ENCODE measurements at regions not wholly inside any gene's neighbourhood (a gene's known extent, or its start where the extent isn't known, plus 50 kb on each side); places are given as distances from the start of the nearest gene placed in this dataset.
"Not testable (repeated sequence)": the region's sequence is repeated elsewhere in the genome, so short reads cannot be mapped to it uniquely, and the experiment has no call there.

GRCh38 chr20:51305316-51306052 is 237.0 kb downstream of the NFATC2 start:
- no peak for DNase-seq (ENCODE audit: low spot score)

- no peak for DNase-seq (ENCODE audit: low spot score)
Measured at GRCh38 chr20:51303731-51304670, 238.5 kb downstream of the NFATC2 start.

GRCh38 chr20:51301026-51301425 is 241.5 kb downstream of the NFATC2 start:
- no peak for DNase-seq (ENCODE audit: low spot score)

DNA sequence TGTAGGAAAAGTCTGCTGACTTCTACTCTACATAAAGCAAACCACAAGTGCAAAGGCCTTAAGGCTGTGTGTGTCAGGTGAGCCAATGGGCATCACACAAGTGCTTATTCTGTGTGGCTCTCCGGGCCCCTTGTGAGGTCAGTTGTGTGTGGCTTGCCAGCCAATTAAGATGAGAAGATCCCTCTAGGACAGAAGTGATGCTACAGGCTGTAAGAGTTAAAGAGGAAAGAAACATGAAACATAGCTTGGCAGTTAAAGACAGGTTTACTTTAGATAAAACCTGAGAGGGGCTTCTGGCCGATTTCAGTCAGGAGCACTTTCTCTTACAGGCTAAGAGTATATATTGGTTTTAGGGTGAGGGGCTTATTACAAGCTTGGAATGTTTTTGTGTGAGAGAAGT is 242.4 kb downstream of the NFATC2 start:
- DNase-seq (ENCODE audit: low spot score) = no peak

GRCh38 chr20:51299413-51299812 is 243.1 kb downstream of the NFATC2 start:
- DNase-seq (ENCODE audit: low spot score) = no peak

- no peak for DNase-seq (ENCODE audit: low spot score)
Measured at GRCh38 chr20:51298141-51298749, 244.3 kb downstream of the NFATC2 start.

GRCh38 chr20:51287628-51288413 is 254.7 kb downstream of the NFATC2 start:
- DNase-seq (ENCODE audit: low spot score) = no peak

DNA sequence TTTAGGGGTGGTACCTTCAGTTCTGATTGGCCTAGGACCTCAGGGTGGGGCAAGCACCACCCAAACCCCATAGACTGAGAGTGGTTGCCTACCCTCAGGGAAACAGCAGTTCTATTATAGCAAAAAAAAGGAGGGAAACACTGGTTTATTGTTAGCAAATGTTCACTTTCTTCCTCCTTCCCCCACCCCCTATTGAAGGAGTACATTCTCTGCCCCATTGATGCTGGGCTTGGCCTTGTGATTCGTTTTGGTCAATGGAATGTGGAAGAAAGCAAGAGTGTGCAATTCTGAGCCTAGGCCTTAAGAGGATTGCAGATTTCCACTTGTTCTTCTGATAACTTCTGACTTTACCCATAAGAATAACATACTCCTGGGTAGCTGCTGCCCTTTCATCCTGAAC is 255.8 kb downstream of the NFATC2 start:
- no peak for DNase-seq (ENCODE audit: low spot score)

- no peak for DNase-seq (ENCODE audit: low spot score)
Measured at GRCh38 chr20:51285684-51286083, 256.8 kb downstream of the NFATC2 start.

GRCh38 chr20:51284871-51285270 is 257.6 kb downstream of the NFATC2 start:
- no peak for DNase-seq (ENCODE audit: low spot score)

- DNase-seq (ENCODE audit: low spot score) = no peak
Measured at GRCh38 chr20:51284176-51284575, 258.3 kb downstream of the NFATC2 start.

DNA sequence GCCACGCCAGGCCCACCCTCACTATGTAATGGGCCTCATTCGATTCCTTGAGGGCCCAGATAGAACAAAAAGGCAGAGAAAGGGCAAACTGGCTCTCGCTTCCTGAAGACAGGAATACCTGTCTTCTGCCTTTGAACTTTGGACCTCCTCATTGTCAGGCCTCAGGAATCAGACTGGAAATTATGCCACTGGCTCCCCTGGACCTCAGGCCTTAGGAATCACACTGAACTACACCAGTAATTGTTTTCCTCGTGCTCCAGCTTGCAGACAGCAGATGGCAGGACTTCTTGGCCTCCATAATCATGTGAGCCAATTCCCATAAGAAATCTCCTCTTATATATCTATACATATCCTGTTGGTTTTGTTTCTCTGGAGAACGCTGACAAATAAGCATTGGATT is 258.6 kb upstream of the KCNG1 start:
- DNase-seq (ENCODE audit: low spot score) = no peak

- no peak for DNase-seq (ENCODE audit: low spot score)
Measured at GRCh38 chr20:51280047-51280446, 257.1 kb upstream of the KCNG1 start.

GRCh38 chr20:51277961-51278360 is 255.1 kb upstream of the KCNG1 start:
- DNase-seq (ENCODE audit: low spot score) = no peak

DNA sequence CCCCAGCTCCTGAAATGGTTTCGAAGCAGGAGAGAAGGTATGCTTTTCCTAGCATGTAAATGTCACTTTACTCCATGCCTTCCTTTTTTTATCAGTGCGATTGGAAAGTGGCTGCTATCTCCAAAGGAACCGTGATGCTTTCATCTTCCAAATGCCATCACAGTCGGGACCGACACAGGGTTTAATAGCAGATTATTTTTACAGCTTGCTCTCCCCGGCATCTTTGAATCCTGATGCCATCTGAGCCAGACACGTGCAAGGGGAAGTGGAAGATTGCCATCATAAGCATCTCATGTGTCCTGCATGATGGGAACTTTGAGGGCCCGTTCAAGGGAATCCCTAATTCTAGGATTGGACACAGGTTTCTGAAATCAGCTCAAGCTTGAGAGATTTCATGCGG is 253.4 kb upstream of the KCNG1 start:
- DNase-seq (ENCODE audit: low spot score) = no peak

DNA sequence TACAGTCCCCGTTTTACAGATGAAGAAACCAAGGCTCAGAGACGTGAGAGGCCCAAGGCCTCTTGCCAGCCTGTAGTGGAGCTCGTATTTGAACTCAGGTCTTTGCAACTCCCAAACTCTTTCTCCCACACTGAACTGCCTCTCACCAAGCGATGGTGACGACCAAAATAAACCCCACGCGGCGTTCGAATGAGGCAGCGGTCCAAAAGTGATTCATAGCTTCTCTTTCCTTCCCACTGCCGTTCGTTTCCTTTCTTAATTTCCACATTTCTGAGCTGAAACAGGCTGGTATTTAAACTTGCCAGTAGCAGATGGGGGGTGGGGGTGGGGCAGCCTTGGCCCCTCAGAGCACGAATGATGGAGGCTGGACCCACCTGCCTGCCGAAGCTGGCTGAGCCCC is 252.9 kb upstream of the KCNG1 start:
- no peak for DNase-seq (ENCODE audit: low spot score)

GRCh38 chr20:51275181-51275580 is 252.3 kb upstream of the KCNG1 start:
- no peak for DNase-seq (ENCODE audit: low spot score)

- no peak for DNase-seq (ENCODE audit: low spot score)
Measured at GRCh38 chr20:51272401-51272800, 249.5 kb upstream of the KCNG1 start.

- DNase-seq (ENCODE audit: low spot score) = no peak
Measured at GRCh38 chr20:51271931-51272330, 249.0 kb upstream of the KCNG1 start.

DNA sequence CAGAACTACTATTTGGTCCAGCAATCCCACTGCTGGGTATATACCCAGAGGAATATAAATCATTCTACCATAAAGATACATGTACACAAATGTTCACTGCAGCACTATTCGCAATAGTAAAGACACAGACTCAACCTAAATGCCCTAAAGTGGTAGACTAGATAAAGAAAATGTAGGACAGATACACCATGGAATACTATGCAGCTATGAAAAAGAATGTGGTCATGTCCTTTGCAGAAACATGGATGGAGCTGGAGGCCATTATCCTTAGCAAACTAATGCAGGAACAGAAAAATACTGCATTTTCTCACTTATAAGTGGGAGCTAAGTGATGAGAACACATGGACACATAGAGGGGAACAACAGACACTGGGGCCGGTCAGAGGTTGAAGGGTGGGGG is 248.4 kb upstream of the KCNG1 start:
- not testable (repeated sequence) for DNase-seq (ENCODE audit: low spot score)

- DNase-seq (ENCODE audit: low spot score) = no peak
Measured at GRCh38 chr20:51269671-51270070, 246.8 kb upstream of the KCNG1 start.

DNA sequence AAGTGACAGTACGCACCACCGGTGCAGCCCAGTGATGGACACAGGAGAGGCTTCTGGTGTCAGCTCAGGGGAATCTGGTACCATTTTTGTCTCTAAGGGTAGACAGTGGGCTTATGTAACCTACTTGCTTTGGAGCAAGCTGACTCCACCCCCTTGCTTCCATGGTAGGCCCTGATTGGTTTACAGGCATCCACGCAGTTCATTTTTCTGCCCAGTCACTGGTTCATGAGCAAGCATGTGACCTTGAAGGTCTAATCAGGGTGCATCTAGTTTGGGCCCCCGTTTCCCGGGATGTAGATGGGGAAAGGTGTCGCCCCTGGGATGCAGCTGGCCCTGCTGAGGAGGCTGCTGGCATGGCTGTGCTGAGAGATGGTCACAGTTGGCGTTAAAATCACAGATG is 244.8 kb upstream of the KCNG1 start:
- DNase-seq (ENCODE audit: low spot score) = no peak
